ENCODE measurements at regions not wholly inside any gene's neighbourhood (a gene's known extent, or its start where the extent isn't known, plus 50 kb on each side); places are given as distances from the start of the nearest gene placed in this dataset.

DNA sequence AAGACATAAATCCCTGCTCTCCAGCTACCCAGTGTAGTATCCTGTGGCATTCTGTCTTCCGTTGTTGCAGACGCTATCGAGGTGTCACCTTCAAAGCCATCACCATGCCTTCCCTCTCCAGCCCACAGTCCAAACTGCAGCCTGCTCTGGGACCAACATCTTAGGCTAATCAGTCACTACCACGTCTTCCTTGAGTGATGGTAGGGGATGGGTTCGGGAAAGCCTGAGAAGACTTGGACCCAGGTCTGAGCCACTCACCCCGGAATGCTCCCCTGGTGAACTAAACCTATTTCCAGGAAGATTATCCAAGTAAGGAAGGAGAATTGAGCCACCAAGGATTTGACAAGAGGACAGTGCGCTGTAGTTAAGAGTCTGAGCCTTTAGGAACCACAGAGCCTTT, 52.9 kb upstream of the IRX1 start:
- intact Hi-C loops (cut with micrococcal nuclease), result no loop called here

DNA sequence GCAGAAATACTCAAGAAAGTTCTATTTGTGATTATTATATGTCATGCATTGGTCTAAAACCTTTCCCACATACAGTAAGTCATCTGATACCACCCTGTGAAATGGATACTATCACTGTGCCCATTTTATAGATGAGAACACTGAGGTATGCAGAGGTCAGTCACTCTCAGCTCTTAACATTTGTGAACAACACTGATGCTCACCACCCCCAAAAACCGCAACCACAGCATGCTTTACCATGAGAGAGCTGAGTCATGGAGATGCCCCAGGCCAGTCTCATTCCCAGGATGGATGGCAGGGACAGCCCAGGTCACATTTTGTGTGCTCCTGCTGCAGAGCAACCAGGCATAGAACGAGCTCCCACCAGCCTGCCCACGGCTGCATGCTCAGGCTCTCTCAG, 53.5 kb upstream of the IRX1 start:
- intact Hi-C loops (cut with micrococcal nuclease), result no loop called here

DNA sequence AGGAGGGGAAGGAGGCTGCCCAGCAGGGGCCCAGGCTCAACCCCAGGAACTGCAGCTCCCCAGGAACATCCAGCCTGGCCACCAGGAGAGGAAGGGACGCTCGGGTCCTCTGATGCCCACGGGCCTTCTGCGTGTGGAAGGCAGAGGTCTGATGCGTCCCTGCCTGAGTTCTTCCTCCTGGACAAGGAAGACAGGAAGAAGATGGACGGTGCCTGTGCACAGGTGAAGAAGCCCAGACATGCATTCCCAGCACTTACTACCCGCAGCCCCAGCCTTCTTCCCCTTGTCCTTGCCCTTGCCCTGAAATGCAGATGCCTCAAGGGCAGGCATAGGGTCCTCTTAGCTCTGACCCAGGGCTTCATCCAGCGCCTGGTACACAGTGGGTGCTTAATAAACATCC, 56.7 kb upstream of the IRX1 start:
- intact Hi-C loops (cut with micrococcal nuclease), result no loop called here

DNA sequence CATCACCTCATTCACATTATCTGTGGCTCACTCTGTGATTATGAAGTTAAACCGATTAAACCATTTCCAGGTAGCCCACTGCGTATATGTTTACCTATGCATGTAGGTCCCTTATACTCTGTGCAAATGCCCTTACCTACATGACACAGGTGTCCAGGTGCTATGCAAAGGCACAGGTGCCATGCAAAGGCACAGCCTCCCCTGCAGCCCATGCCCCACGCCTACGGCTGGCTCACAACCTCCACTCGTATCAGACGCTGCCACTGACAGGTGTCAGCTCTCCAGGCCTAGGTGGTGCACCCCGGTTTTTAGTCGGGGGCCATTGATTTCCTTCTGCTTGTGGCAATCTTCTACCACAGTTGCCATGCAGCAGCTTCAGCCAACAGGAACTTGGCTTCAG, 57.7 kb upstream of the IRX1 start:
- intact Hi-C loops (cut with micrococcal nuclease), result no loop called here

DNA sequence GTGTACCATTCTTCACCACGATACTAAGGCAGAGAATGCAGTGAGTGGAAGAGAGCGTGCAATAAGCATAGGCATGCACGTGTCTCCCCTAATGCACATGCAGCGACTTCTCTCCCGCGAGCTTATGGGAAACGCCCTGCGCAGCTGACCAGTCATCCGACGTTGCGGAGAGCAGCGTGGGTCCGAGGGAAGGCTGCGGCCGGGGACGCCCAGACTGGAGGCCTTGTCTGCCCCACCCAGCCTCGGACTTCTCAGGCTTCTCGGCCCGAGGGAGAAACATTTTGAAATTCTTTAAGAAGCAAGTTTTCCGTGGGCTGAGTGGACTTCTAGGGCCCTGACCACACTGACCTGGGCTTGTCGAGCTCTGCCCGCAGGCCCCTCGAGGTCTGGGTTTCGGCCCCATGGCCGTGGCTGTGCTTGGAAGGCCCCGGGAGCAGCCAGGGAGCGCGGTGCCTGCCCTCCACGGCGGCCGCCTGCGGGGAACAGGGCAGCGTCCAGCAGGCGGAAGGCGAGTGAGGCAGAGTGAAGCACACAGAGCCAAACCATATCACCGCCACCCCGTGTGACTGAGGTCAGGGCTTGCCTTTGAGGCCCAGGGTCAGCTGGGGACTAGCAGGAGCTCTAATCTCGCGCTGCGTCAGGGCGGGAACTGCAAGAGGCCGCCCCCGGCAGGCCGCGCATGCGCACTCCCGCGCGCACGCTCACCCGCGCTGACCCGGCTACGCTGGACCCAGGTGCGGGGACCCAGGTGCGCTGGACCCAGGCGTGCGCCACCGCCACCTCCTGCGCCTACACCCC, 60.0 kb upstream of the IRX1 start:
- intact Hi-C loops (cut with micrococcal nuclease), result no loop called here

DNA sequence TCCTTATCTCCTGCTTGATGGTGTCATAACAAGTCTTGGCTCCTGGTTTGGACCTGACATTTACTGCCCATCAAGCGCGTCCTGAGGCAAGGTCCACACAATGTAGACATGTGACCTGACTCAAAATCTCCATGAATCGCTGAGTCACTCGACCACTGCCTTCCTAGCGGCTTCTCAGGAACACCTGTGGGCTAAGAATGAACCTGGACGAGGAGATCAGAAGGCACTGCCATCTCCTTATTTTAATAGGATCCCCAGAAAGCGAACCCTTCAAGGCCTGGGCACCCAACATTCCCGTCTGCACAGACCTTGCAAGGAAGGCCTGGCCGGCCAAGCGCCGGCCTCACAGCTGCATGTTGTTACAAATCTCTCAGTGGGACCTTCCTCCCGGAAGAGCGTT, 60.6 kb upstream of the IRX1 start:
- intact Hi-C loops (cut with micrococcal nuclease), result no loop called here

DNA sequence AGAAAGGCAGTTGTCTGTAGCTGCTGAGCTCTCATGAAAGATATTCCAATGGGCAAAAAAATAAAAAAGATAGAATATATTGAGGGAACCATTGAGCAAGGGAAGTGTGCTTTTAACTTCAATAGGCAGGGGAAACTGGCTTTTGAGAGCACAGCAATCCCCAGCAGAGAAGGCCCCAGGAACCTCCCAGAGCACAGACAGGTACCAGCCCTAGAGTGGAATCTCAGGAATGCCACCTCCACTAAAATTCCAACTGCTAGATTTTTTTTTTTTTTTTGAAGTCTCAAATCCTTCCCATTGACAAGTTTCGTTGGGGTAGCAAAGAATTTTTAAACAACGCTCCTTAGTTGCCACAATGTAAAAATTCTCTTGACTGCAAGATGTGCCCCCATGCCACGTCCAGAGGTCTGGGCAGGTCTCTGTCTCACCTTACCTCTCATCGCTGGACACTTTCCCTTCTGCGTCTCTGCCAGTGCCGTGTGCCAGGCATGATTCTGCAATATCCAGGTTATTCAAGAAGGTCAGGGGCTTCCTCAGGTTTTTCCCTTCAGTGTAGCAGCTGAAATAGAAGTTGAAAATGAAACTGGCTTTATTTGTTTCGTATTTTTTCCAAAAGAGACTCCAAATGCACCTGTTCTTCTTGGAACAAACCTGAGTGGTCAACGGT, 64.2 kb upstream of the IRX1 start:
- intact Hi-C loops (cut with micrococcal nuclease), result no loop called here

DNA sequence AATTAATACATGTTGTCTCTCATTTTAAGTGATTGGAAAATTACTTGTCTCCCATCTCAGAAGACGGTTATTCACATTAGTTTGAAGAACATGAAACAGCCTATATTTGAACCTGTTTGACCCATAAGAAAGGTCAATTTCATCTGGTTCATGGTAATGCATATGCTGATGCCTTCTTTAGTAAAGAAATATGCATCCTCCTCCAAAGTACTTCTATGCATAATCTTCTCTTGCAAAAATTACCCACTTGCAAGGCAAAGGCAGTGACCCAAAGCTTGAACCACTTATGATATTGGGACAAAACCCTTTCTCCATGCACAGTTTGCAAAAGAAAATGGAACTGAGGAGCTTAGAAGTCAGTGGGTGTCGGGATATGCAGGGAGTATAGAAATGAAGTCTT, 65.4 kb upstream of the IRX1 start:
- intact Hi-C loops (cut with micrococcal nuclease), result no loop called here

DNA sequence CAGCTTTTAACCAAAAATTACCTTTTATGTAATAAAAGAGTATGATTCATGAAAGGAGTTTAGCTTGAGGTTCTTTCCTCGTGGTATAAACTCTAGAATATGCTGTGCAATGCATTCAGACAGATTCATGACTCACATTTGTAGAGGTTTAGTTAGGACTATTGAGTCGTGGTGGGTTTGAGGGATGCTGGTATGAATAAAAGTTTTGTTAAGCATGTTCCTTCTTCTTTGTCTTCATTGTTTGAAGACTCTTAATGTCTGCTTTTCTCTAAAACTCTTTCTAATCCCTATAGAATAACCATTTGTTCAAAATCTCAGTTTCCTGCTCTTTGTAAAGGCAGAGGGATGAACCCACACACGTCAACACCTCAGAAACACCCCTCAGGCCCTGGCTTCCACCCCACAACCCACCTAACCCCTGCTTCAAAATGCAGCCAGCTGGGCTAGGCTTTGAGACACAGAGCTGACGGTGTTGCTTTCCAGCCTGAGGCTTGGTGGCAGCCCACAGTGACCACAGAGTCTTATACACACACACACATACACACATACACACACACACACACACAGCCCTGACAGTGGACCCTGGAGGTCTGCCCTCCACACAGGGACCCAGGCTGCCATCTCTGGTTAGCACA, 69.0 kb upstream of the IRX1 start:
- intact Hi-C loops (cut with micrococcal nuclease), result no loop called here

DNA sequence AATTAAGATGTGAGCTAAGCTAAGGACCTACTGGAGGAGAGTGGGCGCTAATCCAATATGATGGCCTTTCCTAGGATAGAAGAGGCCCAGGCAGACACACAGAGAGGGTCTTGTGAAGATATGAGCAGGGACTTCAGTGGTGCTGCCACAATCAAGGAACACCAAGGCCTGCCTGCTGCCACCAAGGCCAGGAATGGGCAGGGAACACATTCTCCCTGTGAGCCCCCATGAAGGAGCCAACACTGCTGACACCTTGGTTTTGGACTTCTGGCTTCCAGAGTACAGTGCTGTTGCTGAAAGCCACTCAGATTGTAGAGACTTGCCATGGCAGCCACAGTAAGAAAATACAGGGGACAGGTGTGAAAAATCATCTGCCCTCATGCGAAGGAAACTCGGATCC, 73.1 kb upstream of the IRX1 start:
- intact Hi-C loops (cut with micrococcal nuclease), result no loop called here

DNA sequence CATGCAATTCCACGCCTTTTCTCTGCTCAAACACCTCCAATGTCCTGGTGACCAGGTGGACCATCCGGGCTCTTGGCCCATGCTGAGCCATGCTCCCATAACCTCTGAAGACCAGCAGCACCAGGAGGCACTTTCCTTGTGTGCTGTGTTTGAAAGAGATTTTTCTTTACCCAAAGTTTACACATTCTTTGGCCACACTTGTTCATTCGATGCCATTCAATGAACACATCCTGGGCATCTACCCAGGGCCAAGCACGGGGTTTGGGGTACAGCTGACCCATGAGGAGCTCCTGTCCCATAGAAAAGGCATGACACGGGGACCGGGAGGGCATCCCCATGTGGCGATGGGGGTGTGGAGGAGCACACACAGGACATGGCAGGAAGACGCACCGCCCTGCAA, 77.1 kb upstream of the IRX1 start:
- intact Hi-C loops (cut with micrococcal nuclease), result no loop called here

DNA sequence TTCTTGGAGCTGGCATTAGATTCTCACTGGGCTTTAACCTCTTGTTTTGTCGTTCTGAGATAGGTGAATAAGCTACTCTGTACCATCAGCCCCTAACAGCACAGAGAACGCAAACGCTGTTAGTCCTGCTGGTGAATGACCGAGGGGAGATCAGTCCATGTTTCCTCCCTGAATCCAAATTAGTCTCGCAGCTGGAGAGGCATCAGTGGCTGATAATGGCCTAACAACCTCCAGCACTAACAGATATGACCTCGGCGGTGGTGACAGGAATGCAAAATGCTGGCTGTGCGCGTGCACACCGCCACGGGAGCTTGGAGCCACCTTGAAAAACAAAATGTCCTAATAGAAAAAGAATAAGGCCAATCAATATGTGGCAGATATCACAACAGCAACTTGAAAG, 77.6 kb upstream of the IRX1 start:
- intact Hi-C loops (cut with micrococcal nuclease), result no loop called here

DNA sequence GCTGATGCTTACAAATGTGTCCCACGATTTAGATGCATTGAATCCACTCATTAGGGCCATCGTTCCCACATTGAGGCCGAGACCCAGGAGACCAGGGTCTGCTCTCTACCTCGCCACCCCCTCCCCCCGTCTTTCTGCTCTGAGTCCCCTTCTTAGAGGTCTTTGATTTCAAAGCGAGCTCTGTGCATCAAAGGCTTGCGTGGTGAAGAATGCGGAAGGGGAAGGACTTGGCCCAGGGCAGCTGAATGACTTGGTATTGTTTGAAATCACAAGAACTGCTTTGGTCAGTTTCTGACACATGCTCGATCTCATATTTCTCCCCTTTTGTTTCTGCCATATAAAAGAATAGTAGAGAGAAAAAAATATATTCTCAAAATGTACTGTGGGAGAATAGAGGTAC, 78.3 kb upstream of the IRX1 start:
- intact Hi-C loops (cut with micrococcal nuclease), result no loop called here

DNA sequence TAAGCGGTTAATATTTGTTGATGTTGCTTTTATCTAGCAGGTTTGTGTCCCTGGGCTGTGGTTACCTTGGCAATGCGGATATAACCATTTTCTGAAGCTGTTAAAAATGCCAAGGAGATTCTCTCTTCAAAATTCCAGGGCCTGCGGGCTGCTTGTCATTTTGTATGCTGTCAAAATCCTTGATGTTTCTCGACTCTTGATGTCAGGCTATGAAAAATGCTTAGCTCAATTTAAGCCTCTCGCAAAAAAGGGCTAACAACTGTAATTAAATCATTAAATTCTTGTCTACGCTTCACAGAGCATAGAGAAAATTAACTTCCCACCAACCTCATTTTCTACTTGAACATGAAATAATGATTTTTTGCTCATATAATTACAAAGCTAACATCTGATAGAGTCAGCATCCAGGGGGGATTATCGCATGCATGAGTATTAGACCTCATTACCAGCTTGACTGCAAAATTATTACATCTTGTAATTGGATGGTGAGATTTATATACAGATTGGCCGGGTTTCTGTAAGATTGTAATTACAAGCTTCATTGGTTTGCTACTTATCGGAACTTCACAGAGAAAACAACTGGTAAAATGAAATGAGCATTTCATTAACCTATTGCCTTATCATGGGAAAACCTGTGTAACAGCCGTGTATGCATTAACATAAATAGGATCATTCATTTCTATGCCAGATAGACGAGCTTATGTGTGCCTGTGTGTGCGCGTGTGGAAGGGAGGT, 83.1 kb upstream of the IRX1 start:
- intact Hi-C loops (cut with micrococcal nuclease), result no loop called here

DNA sequence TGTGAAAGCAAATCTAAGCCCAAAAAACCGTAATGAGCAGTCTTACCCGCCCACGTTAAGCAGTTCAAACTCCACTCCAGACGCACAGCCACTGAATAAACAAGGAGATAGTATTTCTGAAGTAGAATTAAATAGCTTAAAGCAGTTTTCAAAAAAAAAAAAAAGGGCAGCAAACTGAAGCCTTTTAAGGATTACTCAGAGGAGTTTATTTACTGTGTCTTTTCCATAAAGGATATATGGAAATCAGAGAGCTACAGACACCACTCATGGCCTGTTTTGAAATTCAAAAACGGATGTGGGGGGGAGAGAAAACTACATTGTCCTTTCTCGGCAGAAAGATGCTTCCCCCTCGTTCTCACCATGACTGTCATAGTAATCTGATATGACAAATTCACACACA, 83.7 kb upstream of the IRX1 start:
- intact Hi-C loops (cut with micrococcal nuclease), result no loop called here

DNA sequence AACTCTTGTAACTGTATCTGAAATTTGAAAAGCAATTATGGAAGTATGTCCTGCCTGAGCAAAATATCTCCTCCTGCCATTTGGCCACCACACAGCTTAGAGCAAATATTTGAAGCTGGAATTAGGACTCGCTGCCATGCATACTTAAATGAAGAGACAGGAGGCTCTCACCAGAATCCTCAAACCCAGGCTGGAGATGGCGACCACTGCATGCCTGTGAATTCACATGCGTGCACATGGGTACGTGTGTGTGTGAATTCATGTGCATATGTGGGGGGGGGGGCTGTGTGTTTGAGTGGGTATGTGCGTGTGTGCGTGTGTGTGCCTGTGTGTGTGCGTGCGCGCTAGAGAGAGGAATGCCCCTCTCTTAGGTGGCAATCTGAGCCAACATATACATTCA, 84.1 kb upstream of the IRX1 start:
- intact Hi-C loops (cut with micrococcal nuclease), result no loop called here

DNA sequence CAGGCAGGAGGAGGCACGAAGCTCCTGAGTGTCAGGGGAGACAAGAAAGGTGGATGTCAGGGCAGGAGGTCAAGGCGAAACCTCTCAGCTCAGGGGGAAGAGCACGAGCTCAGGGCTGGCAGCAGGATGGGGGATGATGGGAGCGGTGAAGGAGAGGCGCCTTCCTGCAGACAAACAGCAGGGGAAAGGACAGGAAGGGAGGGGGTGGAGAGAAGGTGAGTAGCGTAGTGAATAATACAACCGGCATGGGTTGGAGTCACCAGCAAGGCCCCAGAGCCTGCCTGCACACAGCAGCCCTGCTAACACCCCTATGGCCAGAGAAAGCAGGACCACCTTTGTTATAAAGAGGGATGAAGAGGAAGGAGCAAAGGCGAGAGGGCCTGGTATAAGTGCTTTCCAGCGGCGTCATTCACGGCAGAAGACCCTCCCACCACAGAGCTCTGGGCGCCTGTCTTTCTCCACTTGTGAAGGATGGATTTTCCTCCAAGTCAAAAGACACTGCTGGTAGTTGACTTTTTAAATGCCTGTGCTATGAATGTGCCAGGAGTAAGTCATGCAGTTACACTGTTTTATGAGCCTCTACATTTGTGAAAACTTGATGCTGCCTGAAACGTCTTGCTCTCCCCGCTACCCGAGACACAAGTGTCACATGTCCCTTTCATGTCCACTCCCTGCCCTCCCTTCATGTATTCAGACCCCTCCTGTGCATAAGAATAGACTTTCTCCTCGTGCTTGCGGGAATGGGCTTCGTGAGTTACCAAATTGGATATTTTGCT, 84.8 kb upstream of the IRX1 start:
- intact Hi-C loops (cut with micrococcal nuclease), result no loop called here

DNA sequence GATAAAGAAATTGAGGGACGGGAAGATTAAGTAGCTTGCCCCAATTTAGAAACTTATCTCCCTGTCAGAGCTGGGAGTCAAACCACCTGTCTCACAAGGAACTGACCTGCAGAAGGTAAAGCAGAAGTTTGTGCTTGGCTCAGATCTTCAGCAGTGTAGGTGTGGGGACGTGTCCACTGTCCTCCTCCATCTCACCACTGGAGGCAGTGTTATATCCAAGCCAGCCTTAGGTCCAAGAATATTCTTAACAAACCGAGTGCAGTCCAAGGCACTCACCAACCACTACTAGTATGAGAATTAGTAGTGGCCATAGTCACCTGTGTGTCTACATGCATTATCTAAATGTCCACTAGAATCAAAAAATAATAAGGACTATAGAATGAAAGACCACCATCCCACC, 86.3 kb upstream of the IRX1 start:
- intact Hi-C loops (cut with micrococcal nuclease), result no loop called here

DNA sequence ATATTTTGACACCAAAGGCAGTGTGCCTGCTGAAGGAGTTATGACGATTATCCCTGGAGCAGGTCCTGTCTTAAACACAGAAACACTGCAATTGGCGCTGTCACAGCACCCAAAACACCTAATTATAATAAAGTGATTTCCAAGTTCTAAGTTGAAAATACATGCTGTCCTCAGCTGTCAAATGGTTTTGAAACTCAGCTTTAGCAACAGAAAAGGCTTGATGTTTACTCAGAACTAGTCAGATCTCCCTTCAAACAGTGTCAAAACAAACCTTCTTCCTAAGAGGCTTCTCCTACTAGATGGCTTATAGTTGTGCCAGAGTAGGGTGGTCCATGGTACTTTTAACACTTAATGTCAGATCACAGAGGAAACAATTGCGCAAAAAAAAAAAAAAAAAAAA, 87.2 kb upstream of the IRX1 start:
- intact Hi-C loops (cut with micrococcal nuclease), result no loop called here

DNA sequence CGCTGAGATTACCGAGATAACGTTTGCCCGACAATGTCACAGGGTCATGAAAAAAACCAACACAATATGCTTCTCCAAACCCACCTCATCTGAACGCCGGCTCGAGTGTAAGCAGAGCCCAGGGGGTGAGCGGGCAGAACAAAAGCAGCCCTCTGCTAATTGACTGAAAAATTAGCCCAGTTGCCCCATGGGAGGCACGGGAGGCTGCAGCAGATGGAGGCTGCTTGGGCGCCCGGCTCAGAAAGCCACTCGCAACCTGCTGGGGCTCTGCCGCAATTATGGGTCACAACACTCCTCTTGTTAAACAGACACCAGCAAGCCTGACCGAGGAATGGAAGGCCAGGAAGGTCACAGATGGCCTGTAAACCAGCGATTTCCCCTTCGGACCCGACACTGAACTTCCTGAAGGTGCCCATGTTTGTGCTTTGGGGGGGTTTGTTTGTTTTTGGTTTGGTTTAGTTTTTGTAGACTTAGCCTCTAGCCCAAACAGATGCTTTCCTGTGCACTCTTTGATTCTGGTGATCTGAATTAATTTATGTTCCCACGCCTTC, 104.6 kb upstream of the IRX1 start:
- intact Hi-C loops (cut with micrococcal nuclease), result no loop called here

DNA sequence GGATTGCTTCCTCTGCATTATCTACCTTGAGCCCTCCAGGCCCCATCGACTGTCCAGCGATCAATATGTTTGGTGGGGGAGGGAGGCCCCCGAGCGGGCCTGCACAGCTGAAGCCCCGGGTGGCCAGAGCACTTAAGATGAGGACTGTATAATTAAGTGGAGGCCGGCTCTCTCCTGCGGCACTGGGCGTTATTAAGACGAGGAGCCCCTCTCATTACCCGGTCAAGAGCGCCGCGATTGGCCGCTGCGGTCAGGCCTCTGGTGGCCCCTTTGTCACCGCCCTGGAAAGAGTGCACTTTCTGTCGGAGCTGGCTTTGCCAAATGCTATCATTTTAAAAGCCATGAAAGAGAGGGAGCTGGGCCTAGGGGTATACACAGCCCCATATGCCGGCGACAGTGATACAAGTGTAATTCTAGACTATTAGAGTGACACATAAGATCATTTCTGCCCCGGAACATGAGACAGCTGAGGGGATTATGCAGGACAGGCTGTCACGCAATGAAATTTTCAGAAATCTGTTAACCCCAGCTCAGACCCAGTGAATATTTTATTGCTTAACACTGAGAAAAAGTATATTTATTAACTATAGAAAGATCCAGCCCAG, 106.3 kb upstream of the IRX1 start:
- intact Hi-C loops (cut with micrococcal nuclease), result no loop called here

Data from T-helper 2 cell treated with Interferon-gamma antibody and Interleukin-4, amounts not matched to agents 100 ng/mL and 5 ng/mL, for 36 hours (primary cell).